Panc1 (cell line): ENCODE measurements at regions not wholly inside any gene's neighbourhood (a gene's known extent, or its start where the extent isn't known, plus 50 kb on each side); places are given as distances from the start of the nearest gene placed in this dataset.
"Not testable (repeated sequence)": the region's sequence is repeated elsewhere in the genome, so short reads cannot be mapped to it uniquely, and the experiment has no call there.

Experiments
- ATAC-seq: fragments of 200-7000 bp; cut with Tn5 transposase; 2 replicates; pipeline ENCODE4 v1.9.1; 2020; ENCODE audit warnings: mild to moderate bottlenecking, moderate library complexity
- BruUV-seq: library from RNA; stranded (reverse); fragments of 400-500 nt; replicated peaks from 2 replicates; lab custom pipeline; 2021; lab: Mats Ljungman, UMichigan
- CTCF ChIA-PET: fragments of 300-600 bp; sonication (Branson Sonifier 250); formaldehyde crosslinking; loops from one replicate; lab custom pipeline; 2022; ENCODE audit warnings: antibody characterized with exemption; lab: Charles Lee
- POLR2A ChIA-PET: fragments of 300-600 bp; sonication (Branson Sonifier 250); formaldehyde crosslinking; loops from one replicate; lab custom pipeline; 2022; ENCODE audit warnings: antibody characterized with exemption; lab: Charles Lee
- DNase-seq: peaks from one replicate; pipeline ENCODE4 v3.0.0-alpha.2; 2010; ENCODE audit warnings: low read depth, low spot score
- H3K27ac ChIP-seq: 2 replicates; pipeline ENCODE4 v1.5.1; 2011; ENCODE audit warnings: mild to moderate bottlenecking, low read length, inconsistent platforms
- H3K27me3 ChIP-seq: fragments of 200-500 bp; sonication (Bioruptor generic); 2 replicates; pipeline ENCODE4 v1.6.0; 2014; ENCODE audit warnings: low read length, inconsistent platforms; ENCODE audit not compliant: control insufficient read depth, insufficient read depth
- H3K36me3 ChIP-seq: fragments of 200-500 bp; sonication (Bioruptor generic); 2 replicates; pipeline ENCODE4 v1.5.1; 2014; ENCODE audit warnings: inconsistent platforms, mild to moderate bottlenecking, low read length, moderate library complexity; ENCODE audit not compliant: control insufficient read depth, insufficient read depth
- H3K4me1 ChIP-seq: 2 replicates; pipeline ENCODE4 v1.5.1; 2011; ENCODE audit warnings: inconsistent platforms, mild to moderate bottlenecking, low read length, moderate library complexity; ENCODE audit not compliant: control insufficient read depth, insufficient read depth
- H3K4me3 ChIP-seq, 2 experiments: 2 replicates each; pipeline ENCODE4 v1.5.1; 2011 to 2012; ENCODE audit warnings: low read depth in 2 of 2, low read length in 2 of 2, mild to moderate bottlenecking in 2 of 2, inconsistent platforms in 1 of 2, moderate library complexity in 1 of 2
- H3K9me3 ChIP-seq: fragments of 200-500 bp; sonication (Bioruptor generic); 2 replicates; pipeline ENCODE4 v1.5.1; 2014; ENCODE audit warnings: low read depth, mild to moderate bottlenecking, inconsistent platforms, low read length, moderate library complexity; ENCODE audit not compliant: control insufficient read depth, insufficient read depth
- in situ Hi-C: cut with HindIII; loops from 2 replicates; pipeline ENCODE4 v1.10.0; 2016; ENCODE audit warnings: low sequenced_read_pairs, low pct_unique_long_range_greater_than_20kb
- intact Hi-C: fragments of 100-400 bp; cut with micrococcal nuclease; formaldehyde crosslinking; loops from one replicate; pipeline ENCODE4 v1.10.0; 2022; ENCODE audit not compliant: unreplicated experiment

DNA sequence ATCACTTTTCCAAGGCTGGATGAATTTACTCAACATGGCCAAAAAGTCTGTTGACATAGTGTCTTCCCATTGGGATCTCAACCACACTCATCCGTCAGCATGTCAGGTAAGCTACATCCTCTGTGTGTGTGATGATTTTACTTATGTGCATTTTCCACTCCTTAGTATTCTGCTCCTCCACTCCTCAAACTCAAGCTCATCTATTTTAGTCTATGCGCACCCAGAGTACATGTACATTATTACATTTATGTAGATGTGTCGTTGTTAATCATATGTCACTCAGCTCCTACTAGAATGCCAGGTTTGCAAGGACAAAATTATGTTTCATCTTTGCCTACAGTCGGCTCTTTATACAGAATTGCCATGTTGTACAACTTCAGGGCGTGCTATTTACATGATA is 216.0 kb downstream of the ZNF37A start:
- in situ Hi-C loops, H3K9me3 ChIP-seq, DNase-seq, H3K4me3 ChIP-seq, H3K27ac ChIP-seq, BruUV-seq, POLR2A ChIA-PET, ATAC-seq, H3K36me3 ChIP-seq, CTCF ChIA-PET, intact Hi-C loops, H3K4me1 ChIP-seq, H3K27me3 ChIP-seq: not testable (repeated sequence)

GRCh38 chr10:38315090-38315805 is 221.1 kb downstream of the ZNF37A start:
- CTCF ChIA-PET, in situ Hi-C loops, POLR2A ChIA-PET, DNase-seq, H3K36me3 ChIP-seq, H3K9me3 ChIP-seq, H3K4me3 ChIP-seq, intact Hi-C loops, H3K27ac ChIP-seq, BruUV-seq, H3K4me1 ChIP-seq, H3K27me3 ChIP-seq, ATAC-seq: not testable (repeated sequence)

- H3K36me3 ChIP-seq, CTCF ChIA-PET, H3K4me3 ChIP-seq, POLR2A ChIA-PET, H3K27ac ChIP-seq, intact Hi-C loops, in situ Hi-C loops, H3K9me3 ChIP-seq, DNase-seq, ATAC-seq, H3K27me3 ChIP-seq, H3K4me1 ChIP-seq, BruUV-seq: not testable (repeated sequence)
These were observed 227.3 kb downstream of the ZNF37A start for GRCh38 chr10:38321393-38321792.

- CTCF ChIA-PET, H3K4me3 ChIP-seq, in situ Hi-C loops, DNase-seq, H3K4me1 ChIP-seq, intact Hi-C loops, H3K9me3 ChIP-seq, H3K27me3 ChIP-seq, H3K27ac ChIP-seq, BruUV-seq, POLR2A ChIA-PET, ATAC-seq, H3K36me3 ChIP-seq: not testable (repeated sequence)
These were observed 236.2 kb downstream of the ZNF37A start for GRCh38 chr10:38330306-38330705.

DNA sequence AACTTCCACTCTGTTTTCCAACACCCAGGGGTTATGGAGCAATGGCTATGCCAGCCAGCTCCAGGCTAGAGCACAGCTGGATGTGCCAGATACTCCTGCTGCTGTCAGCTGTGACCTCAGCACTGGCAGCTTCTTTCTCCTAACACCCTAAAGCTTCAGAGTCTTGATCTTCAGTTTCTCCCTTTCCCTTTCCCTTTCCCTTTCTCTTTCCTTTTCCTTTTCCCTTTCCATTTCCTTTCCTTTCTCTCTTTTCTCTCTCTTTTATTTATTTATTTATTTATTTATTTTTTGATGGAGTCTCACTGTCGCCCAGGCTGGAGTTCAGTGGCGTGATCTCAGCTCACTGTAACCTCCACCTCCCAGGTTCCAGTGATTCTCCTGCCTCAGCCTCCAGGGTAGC is 237.0 kb downstream of the ZNF37A start:
- POLR2A ChIA-PET, in situ Hi-C loops, DNase-seq, H3K4me1 ChIP-seq, H3K36me3 ChIP-seq, BruUV-seq, CTCF ChIA-PET, intact Hi-C loops, H3K27ac ChIP-seq, H3K4me3 ChIP-seq, H3K9me3 ChIP-seq, ATAC-seq, H3K27me3 ChIP-seq: not testable (repeated sequence)

- in situ Hi-C loops, CTCF ChIA-PET, intact Hi-C loops, H3K9me3 ChIP-seq, BruUV-seq, DNase-seq, H3K27ac ChIP-seq, POLR2A ChIA-PET, H3K27me3 ChIP-seq, H3K4me1 ChIP-seq, ATAC-seq, H3K36me3 ChIP-seq, H3K4me3 ChIP-seq: not testable (repeated sequence)
These were observed 239.6 kb downstream of the ZNF37A start for GRCh38 chr10:38333699-38334098.

DNA sequence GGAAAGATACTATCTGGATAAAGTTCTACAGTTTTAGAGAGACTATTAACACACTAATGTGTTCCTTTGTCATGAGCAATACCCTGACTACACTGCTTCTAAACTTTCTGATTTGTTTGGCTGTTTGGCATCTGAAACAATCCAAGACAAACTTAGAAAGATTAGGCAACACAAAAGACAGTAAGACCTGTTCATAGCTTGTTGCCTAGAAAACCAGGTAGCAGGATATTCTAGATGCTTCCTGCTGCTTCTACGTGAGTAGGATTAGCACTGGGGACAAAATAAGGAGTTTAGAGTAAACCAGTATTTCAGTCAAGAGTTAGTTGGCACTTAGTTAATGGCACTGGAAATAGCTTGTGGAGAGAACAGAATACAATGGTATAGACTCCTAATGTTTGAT is 256.5 kb downstream of the ZNF37A start:
- DNase-seq, CTCF ChIA-PET, H3K4me3 ChIP-seq, H3K36me3 ChIP-seq, H3K27ac ChIP-seq, H3K4me1 ChIP-seq, POLR2A ChIA-PET, ATAC-seq, H3K9me3 ChIP-seq, BruUV-seq, intact Hi-C loops, in situ Hi-C loops, H3K27me3 ChIP-seq: not testable (repeated sequence)
